Duodenal mucosa (tissue), 2 donors: ENCODE measurements at regions not wholly inside any gene's neighbourhood (a gene's known extent, or its start where the extent isn't known, plus 50 kb on each side); places are given as distances from the start of the nearest gene placed in this dataset.

Source experiments
- H3K27ac ChIP-seq: one replicate; pipeline ENCODE4 v1.7.0; 2013; ENCODE audit warnings: low read depth, low read length
- H3K27me3 ChIP-seq, 2 donors: one replicate each; pipeline ENCODE4 v1.7.0; 2013; ENCODE audit warnings: low read length in 2 of 2, control low read depth in 1 of 2; ENCODE audit not compliant: insufficient read depth in 2 of 2, control insufficient read depth in 1 of 2
- H3K36me3 ChIP-seq, 2 donors: one replicate each; pipeline ENCODE4 v1.7.0; 2013; ENCODE audit warnings: low read length in 2 of 2, control low read depth in 1 of 2; ENCODE audit not compliant: insufficient read depth in 2 of 2, control insufficient read depth in 1 of 2
- H3K4me1 ChIP-seq, 2 donors: one replicate each; pipeline ENCODE4 v1.7.0; 2013; ENCODE audit warnings: low read length in 2 of 2, control low read depth in 1 of 2; ENCODE audit not compliant: insufficient read depth in 2 of 2, control insufficient read depth in 1 of 2
- H3K4me3 ChIP-seq, 2 donors: one replicate each; pipeline ENCODE4 v1.7.0; 2013; ENCODE audit warnings: low read length in 2 of 2, low read depth in 1 of 2
- H3K9ac ChIP-seq, 2 donors: one replicate each; pipeline ENCODE4 v1.7.0; 2013; ENCODE audit warnings: low read length in 2 of 2, low read depth in 1 of 2
- H3K9me3 ChIP-seq, 2 donors: one replicate each; pipeline ENCODE4 v1.7.0; 2013; ENCODE audit warnings: low read length in 2 of 2, control low read depth in 1 of 2; ENCODE audit not compliant: control insufficient read depth in 1 of 2

DNA sequence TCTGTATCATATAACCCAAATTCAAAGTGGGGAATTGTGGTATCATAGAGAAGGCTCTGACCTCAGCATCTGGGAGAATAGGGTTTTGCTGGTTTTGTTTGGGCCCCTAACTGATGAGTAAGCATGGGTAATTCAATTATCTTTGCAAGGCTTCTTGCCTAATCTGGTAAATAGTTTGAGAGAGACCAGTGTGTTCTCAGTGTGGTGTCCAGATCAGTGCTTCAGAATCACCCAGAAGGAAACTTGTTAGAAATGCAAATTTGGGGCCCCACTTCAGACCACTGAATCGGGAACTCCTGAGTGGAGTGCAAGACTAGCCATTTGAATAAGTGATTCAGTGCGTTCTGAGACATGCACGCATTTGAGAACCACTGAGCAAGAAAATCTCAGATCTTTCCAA is 282.7 kb downstream of the EPHA4 start:
- no peaks in the 10 kb centered on the region for H3K36me3 ChIP-seq
- no peaks in the 10 kb centered on the region for H3K27me3 ChIP-seq
- no peaks in the 10 kb centered on the region for H3K4me1 ChIP-seq
- H3K4me3 ChIP-seq = no peak overlapping the region
- no peak overlapping the region for H3K9ac ChIP-seq
- H3K27ac ChIP-seq = no peak overlapping the region
- H3K9me3 ChIP-seq = no peaks in the 10 kb centered on the region

DNA sequence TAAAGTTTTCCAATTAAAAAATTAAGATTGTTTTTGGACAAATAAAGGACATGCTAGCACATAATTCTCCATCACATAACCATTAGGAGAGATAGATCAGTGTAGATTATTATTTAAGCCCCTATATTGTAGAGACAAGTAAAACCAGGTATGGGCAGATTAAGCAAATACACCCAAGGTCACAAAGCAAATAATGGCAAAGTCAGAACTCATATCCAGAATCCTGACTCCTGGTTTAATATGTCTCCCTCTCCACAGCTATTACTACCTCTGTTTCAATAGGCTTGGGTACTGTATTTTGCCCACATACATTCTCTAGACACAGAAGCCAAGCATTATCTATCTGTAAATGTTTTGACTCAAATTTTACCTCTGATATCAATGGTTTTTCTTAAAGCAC is 282.3 kb downstream of the EPHA4 start:
- H3K4me3 ChIP-seq = no peak overlapping the region
- no peak overlapping the region for H3K9ac ChIP-seq
- no peaks in the 10 kb centered on the region for H3K27me3 ChIP-seq
- H3K36me3 ChIP-seq = no peaks in the 10 kb centered on the region
- H3K4me1 ChIP-seq = no peaks in the 10 kb centered on the region
- no peak overlapping the region for H3K27ac ChIP-seq
- H3K9me3 ChIP-seq = no peaks in the 10 kb centered on the region

DNA sequence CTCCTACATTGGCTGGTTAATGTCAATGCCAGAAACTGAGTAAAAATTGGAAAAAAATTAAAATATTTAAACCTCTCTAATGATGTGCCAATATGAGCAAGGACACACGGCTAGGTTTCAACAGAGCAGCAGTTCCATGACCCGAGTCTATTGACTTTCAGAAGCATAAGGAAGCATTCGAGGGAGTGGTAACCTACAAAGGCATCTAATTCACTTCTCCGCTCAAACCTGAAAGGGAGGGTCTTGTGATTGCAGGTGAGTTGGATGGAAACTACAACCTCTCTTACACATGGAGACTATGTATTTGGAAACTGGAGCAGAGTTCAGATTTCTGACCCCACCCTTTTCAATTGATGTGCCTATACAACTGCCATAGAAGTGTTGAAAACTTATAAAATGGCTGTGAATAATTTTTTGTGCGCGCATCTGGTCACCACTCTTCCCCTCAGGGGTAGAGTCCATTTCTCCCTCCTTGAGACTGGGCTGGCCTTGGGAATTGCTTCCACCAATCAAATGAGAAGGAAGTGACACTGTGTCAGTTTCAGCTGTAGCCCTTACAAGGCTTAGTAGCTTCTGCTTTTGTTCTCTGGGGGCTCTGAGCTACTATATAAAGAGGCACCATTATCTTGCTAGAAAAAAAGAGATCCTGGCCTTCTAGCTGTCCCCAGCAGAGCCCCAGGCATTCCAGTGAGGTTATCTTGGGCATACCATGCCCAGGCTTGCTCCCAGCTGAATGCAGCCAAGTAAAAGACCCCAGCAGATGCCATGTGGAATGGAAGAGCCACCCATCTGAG is 278.0 kb downstream of the EPHA4 start:
- H3K27me3 ChIP-seq = no peaks in the 10 kb centered on the region
- H3K4me3 ChIP-seq = no peak overlapping the region
- no peaks in the 10 kb centered on the region for H3K9me3 ChIP-seq
- no peaks in the 10 kb centered on the region for H3K36me3 ChIP-seq
- no peak overlapping the region for H3K9ac ChIP-seq
- no peak overlapping the region for H3K27ac ChIP-seq
- H3K4me1 ChIP-seq = no peaks in the 10 kb centered on the region

DNA sequence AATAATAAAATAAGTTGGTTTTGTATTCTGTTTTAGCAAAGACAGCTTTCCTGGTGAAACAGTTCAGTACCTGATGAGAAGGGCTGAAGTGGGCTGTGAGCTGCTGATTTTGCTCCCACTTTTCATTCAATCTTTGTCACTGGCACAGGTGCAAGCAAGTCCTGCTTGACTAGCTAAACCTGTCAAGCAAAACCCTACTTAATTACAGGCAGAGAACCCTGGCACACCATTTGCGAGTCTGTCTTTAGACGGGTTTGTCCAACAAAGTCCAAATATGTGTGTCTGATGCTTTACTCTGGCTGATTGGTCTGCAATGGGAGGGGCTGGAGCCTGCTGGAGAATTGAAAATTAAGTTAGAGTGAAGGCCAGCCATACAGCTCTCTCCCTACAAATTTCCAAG is 267.2 kb downstream of the EPHA4 start:
- no peaks in the 10 kb centered on the region for H3K27me3 ChIP-seq
- H3K4me3 ChIP-seq = no peak overlapping the region
- H3K9ac ChIP-seq = no peak overlapping the region
- no peaks in the 10 kb centered on the region for H3K36me3 ChIP-seq
- no peaks in the 10 kb centered on the region for H3K9me3 ChIP-seq
- no peaks in the 10 kb centered on the region for H3K4me1 ChIP-seq
- H3K27ac ChIP-seq = no peak overlapping the region

DNA sequence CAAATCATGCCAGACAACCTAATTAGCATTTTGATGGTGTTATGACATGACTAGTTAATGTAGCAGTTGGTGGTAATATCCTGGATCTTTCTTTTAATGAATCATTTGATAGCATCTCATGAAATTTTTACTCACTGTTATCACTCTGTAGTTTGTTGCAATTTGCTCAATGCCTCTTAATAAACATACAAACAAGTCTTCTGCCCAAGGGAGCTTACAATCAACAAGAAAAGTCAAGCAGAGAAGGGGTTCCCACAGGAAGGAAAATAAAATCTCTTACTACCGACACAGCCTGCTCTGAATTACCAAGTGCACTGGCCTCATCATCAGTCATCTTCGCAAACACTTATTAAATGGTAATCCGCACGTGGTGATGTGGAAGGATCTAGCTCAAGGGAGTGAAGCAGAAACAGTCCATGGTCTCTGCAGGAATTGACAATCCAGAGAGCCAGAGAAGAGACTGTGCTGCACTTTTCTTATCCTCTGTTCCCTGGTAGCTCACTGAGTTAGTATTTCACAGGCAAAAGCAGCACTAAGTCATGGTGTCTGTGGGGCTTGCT is 263.5 kb downstream of the EPHA4 start:
- Histone ChIP-seq H3K9ac (no peak overlapping the region), H3K4me1 (no peaks in the 10 kb centered on the region), H3K36me3 (no peaks in the 10 kb centered on the region), H3K9me3 (no peaks in the 10 kb centered on the region), H3K4me3 (no peak overlapping the region), H3K27me3 (no peaks in the 10 kb centered on the region), H3K27ac (no peak overlapping the region)

DNA sequence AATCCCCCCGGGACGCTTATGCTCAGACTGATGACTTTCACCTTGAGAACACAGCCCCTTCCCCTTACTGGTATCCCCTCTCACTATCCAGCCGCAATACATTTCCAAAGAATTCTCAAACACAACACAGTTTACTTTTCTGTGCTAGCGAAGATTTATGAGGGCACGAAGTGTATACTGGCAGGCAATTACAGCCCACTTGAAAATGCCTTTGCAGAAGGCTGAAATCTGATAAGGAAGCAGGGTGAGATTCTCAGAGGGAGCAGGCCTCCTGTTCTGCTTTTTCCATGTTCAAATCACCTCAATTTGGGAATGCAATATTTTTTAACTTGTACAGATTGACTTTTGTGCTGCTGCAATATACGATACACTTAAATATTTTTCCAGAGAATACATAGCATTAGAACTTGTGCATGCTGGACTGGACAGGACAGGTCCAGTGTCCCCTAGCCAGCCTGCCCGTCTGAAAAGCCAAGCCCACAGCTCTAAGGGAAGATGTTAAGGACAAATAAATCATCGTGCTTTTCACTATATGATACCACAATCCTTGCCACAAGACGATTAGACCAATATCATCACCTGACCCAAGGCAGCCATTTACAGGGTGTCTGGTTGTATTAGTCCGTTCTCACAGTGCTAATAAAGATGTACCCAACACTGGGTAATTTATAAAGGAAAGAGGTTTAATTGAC is 262.1 kb downstream of the EPHA4 start:
- H3K4me3 ChIP-seq = no peak overlapping the region
- no peaks in the 10 kb centered on the region for H3K36me3 ChIP-seq
- H3K4me1 ChIP-seq = no peaks in the 10 kb centered on the region
- H3K9me3 ChIP-seq = no peaks in the 10 kb centered on the region
- H3K27me3 ChIP-seq = no peaks in the 10 kb centered on the region
- H3K27ac ChIP-seq = no peak overlapping the region
- no peak overlapping the region for H3K9ac ChIP-seq

DNA sequence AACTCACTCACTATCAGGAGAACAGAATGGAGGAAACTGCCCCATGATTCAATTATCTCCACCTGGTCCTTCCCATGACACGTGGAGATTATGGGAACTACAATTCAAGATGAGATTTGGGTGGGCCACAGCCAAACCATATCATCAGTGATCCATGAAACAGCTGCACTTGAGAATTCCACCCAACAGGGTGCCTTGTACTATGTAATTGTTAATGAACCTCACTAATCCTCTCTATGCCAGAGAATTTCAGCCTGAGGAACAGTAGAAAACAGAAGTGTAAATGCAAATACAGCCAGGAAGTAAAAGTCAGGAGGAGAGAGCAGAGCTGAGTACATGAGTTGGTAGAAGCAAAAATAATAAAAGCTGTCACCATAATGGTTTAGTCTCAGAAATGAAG is 261.4 kb downstream of the EPHA4 start:
- H3K4me3 ChIP-seq = no peak overlapping the region
- no peaks in the 10 kb centered on the region for H3K27me3 ChIP-seq
- no peaks in the 10 kb centered on the region for H3K9me3 ChIP-seq
- H3K4me1 ChIP-seq = no peaks in the 10 kb centered on the region
- H3K36me3 ChIP-seq = no peaks in the 10 kb centered on the region
- no peak overlapping the region for H3K9ac ChIP-seq
- H3K27ac ChIP-seq = no peak overlapping the region

DNA sequence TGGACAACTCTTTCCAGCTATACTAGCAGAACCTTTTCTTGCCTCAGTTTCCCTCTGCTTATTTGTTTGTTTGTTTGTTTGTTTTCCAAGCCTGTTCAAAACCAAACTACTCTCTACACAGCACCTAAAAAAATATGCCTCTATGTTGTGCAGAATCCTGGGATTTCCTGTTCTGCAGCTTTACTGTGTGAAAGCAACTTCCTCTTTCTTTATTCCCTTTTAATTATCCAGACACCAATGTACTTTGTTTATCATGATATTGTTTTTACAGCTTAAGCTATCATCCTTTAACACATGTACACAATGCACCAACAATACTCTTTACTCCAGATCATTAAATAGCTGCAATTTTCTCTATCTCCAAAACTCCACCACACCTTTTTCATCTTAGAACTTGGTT is 259.5 kb downstream of the EPHA4 start:
- H3K9me3 ChIP-seq = no peaks in the 10 kb centered on the region
- no peak overlapping the region for H3K9ac ChIP-seq
- no peaks in the 10 kb centered on the region for H3K36me3 ChIP-seq
- H3K27me3 ChIP-seq = no peaks in the 10 kb centered on the region
- no peak overlapping the region for H3K27ac ChIP-seq
- H3K4me1 ChIP-seq = no peaks in the 10 kb centered on the region
- H3K4me3 ChIP-seq = no peak overlapping the region

DNA sequence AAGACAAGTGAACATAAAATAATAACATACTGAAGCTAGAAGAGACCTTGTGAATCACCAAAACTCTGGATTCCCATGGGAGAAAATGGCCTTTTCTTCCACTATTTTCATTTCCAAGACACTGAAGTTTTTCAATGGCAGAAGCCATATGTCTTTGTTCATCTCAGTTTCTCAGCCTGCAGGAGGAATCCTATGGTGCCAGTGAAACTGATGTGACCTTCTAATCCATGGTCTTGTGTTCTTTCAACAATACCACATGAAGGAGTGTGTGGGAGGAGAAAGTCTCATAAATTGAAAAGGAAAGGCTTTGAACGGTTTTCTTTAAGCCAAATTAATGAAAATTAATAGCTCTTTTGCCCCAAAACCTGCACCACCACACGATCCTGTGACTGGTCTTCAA is 257.3 kb downstream of the EPHA4 start:
- H3K4me3 ChIP-seq = no peak overlapping the region
- H3K9me3 ChIP-seq = no peaks in the 10 kb centered on the region
- H3K4me1 ChIP-seq = no peaks in the 10 kb centered on the region
- H3K27ac ChIP-seq = no peak overlapping the region
- H3K36me3 ChIP-seq = no peaks in the 10 kb centered on the region
- no peak overlapping the region for H3K9ac ChIP-seq
- H3K27me3 ChIP-seq = no peaks in the 10 kb centered on the region

DNA sequence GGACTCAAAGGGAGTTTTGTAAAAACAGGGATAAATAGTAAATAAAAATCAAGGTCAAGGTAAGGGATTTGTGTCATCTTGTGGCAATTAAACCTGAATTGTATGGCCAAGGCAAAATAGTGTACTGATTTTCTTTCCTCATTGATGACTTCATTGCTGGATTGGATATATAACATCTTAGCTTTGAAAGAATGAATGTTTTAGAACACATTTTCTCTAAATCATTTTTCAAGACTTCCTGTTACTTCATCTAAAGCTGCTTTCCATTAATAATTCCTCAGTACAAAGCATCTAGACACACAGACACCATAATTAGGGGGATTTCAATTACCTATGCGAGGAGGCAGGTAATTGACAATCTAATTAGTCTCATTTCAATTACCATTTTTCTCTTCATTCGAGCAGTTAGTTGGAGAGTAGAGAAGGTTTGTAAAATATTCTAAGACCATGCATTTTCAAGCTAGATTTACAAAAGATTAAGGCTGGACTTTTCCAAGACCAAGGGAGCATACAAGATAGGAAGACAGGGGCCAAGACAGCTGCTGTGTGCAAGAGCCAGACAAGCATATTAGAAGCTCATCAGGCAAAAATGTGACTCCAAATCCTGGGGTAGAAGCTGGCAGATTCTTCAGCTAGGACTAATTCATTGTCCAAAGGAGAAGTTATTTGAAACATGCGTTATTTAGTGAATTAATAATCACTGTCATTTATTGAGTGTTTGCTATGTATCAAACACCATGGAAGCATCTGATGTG is 253.6 kb downstream of the EPHA4 start:
- Histone ChIP-seq H3K9me3 (no peaks in the 10 kb centered on the region), H3K4me3 (no peak overlapping the region), H3K36me3 (no peaks in the 10 kb centered on the region), H3K27ac (no peak overlapping the region), H3K9ac (no peak overlapping the region), H3K27me3 (no peaks in the 10 kb centered on the region), H3K4me1 (no peaks in the 10 kb centered on the region)
